ENCODE measurements at regions not wholly inside any gene's neighbourhood (a gene's known extent, or its start where the extent isn't known, plus 50 kb on each side); places are given as distances from the start of the nearest gene placed in this dataset.
A peak's percentile ranks its signal among the peaks of the same experiment; 100 is the strongest.

- no peak for DNase-seq (ENCODE audit: low read depth, low spot score)
- in situ Hi-C loops (cut with HindIII; ENCODE audit: low sequenced_read_pairs), result no loop called here
- no peak for TF ChIP-seq CTCF (IDR thresholded peaks at IDR 0.05; ENCODE audit: low read depth, low read length)
- H3K4me3 ChIP-seq (ENCODE audit: low read depth, low read length), result no peak overlapping the region
These were observed 57.9 kb upstream of the PDHA1 start for GRCh38 chrX:19285857-19286256.

- in situ Hi-C loops (cut with HindIII; ENCODE audit: low sequenced_read_pairs), result no loop called here
- H3K4me3 ChIP-seq (ENCODE audit: low read depth, low read length), result no peak overlapping the region
- TF ChIP-seq CTCF (IDR thresholded peaks at IDR 0.05; ENCODE audit: low read depth, low read length), result no peak
- DNase-seq (ENCODE audit: low read depth, low spot score), result peak; percentile 5
These were observed 52.6 kb upstream of the PDHA1 start for GRCh38 chrX:19291086-19291485.

- H3K4me3 ChIP-seq (ENCODE audit: low read depth, low read length), result no peak overlapping the region
- no peak for TF ChIP-seq CTCF (IDR thresholded peaks at IDR 0.05; ENCODE audit: low read depth, low read length)
- no peak for DNase-seq (ENCODE audit: low read depth, low spot score)
- in situ Hi-C loops (cut with HindIII; ENCODE audit: low sequenced_read_pairs), result no loop called here
These were observed 50.0 kb upstream of the PDHA1 start for GRCh38 chrX:19293606-19294325.

All from astrocyte of the spinal cord (primary cell).